Lower lobe of right lung (tissue), 2 donors: ENCODE measurements at regions not wholly inside any gene's neighbourhood (a gene's known extent, or its start where the extent isn't known, plus 50 kb on each side); places are given as distances from the start of the nearest gene placed in this dataset.

Experiments
- ATAC-seq, 2 donors: fragments of 200-7000 bp; cut with Tn5 transposase; one replicate each; pipeline ENCODE4 v1.9.1; 2020 to 2022; ENCODE audit warnings: mild to moderate bottlenecking in 2 of 2, moderate library complexity in 2 of 2
- DNase-seq: peaks from one replicate; pipeline ENCODE4 v3.0.0-alpha.2; 2020
- H3K27ac ChIP-seq: fragments of 200-600 bp; one replicate; pipeline ENCODE4 v1.8.0; 2022
- H3K27me3 ChIP-seq: fragments of 200-600 bp; one replicate; pipeline ENCODE4 v1.8.0; 2022; ENCODE audit warnings: low read depth
- H3K36me3 ChIP-seq: fragments of 200-600 bp; one replicate; pipeline ENCODE4 v1.8.0; 2022; ENCODE audit warnings: mild to moderate bottlenecking
- H3K4me1 ChIP-seq: fragments of 200-600 bp; one replicate; pipeline ENCODE4 v1.8.0; 2022
- H3K4me3 ChIP-seq: fragments of 200-600 bp; one replicate; pipeline ENCODE4 v1.8.0; 2022; ENCODE audit warnings: mild to moderate bottlenecking
- H3K9me3 ChIP-seq: fragments of 200-600 bp; one replicate; pipeline ENCODE4 v1.8.0; 2022
- CTCF ChIP-seq: fragments of 200-600 bp; IDR thresholded peaks from one replicate; pipeline ENCODE4 v1.8.0; 2022; ENCODE audit warnings: antibody characterized with exemption, mild to moderate bottlenecking
- intact Hi-C: fragments of 100-400 bp; cut with DNase I; formaldehyde crosslinking; loops from one replicate; pipeline ENCODE4 v1.11.0; 2022
- donor health status: DM: no; HTN: yes; CAD: no; lungs with severe emphysema.

- Histone ChIP-seq H3K4me1 (no peaks in the 10 kb centered on the region), H3K4me3 (no peak overlapping the region), H3K9me3 (no peaks in the 10 kb centered on the region), H3K27me3 (no peaks in the 10 kb centered on the region), H3K36me3 (no peaks in the 10 kb centered on the region), H3K27ac (no peak overlapping the region)
- intact Hi-C loops, result no loop called here
- ATAC-seq (no peak), DNase-seq (no peak)
- no peak for TF ChIP-seq CTCF
These were observed 1382.6 kb downstream of the ARAP2 start for GRCh38 chr4:34861666-34862065.

DNA sequence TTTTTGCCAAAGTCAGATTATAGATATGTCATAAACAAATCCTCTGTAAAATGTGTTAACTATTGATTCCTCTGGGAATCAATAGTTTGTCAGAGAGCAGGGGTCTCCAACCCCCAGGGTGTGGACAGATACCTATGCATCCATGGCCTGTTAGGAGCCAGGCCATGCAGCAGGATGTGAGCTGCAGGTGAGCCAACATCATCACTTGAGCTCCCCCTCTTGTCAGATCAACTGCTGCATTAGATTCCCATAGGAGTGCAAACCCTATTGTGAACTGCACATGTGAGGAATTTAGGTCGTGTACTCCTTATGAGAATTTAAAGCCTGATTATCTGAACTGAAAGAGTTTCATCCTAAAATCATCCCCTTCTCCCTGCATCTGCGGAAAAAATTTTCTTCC is 1365.4 kb downstream of the ARAP2 start:
- H3K27ac ChIP-seq, result no peak overlapping the region
- ATAC-seq (no peak), DNase-seq (no peak)
- no peaks in the 10 kb centered on the region for H3K4me1 ChIP-seq
- no peaks in the 10 kb centered on the region for H3K36me3 ChIP-seq
- intact Hi-C loops, result no loop called here
- H3K9me3 ChIP-seq, result no peaks in the 10 kb centered on the region
- TF ChIP-seq CTCF, result no peak
- no peaks in the 10 kb centered on the region for H3K27me3 ChIP-seq
- no peak overlapping the region for H3K4me3 ChIP-seq

DNA sequence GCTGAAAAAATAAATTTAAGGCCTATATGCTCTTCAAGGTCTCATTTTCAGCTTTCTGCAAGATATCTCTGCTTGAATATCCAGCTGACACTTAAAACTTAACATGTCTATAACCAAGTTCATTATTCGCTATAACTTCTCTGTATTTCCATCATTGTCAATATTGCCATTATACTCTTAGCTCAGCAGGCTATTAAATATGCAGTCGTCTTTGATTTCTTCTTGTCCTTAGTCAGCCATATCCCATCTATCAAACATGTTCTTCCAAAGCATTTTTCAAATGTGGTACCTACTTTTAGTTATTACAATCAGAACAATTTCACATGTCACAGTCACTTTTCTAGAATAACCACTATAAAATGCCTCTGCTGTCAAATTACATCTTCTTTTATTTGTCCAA is 1364.1 kb downstream of the ARAP2 start:
- intact Hi-C loops, result no loop called here

GRCh38 chr4:34891892-34892291 is 1352.4 kb downstream of the ARAP2 start:
- intact Hi-C loops, result no loop called here
- Histone ChIP-seq H3K9me3 (no peaks in the 10 kb centered on the region), H3K4me1 (no peaks in the 10 kb centered on the region), H3K36me3 (no peaks in the 10 kb centered on the region), H3K4me3 (no peak overlapping the region), H3K27me3 (no peaks in the 10 kb centered on the region), H3K27ac (no peak overlapping the region)
- ATAC-seq, result no peak
- TF ChIP-seq CTCF, result no peak
- DNase-seq, result no peak

More for the DNA sequence above, 1364.1 kb downstream of the ARAP2 start:
- H3K27ac ChIP-seq, result no peak overlapping the region
- H3K9me3 ChIP-seq, result no peaks in the 10 kb centered on the region
- ATAC-seq (no peak), DNase-seq (no peak)
- no peaks in the 10 kb centered on the region for H3K36me3 ChIP-seq
- H3K4me3 ChIP-seq, result no peak overlapping the region
- H3K4me1 ChIP-seq, result no peaks in the 10 kb centered on the region
- TF ChIP-seq CTCF, result no peak
- no peaks in the 10 kb centered on the region for H3K27me3 ChIP-seq

DNA sequence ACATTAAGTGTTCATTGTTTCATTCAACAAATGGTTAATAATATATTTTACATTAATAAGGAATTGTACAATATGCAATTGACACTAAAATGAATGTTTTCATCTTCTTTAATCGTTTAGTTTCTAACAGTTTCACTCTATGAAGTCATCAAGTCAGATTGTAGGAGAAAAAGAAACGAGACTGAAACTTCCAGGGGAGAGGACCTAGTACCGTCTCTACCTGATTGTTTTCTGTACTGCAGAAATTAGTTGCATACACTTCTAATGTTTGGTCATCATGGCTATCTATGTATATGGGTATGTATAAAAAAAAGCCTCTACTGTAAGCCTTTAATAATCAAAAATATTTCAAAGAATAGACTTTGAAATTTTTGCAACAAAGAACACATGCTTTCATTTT is 1350.9 kb downstream of the ARAP2 start:
- no peaks in the 10 kb centered on the region for H3K9me3 ChIP-seq
- no peak overlapping the region for H3K4me3 ChIP-seq
- H3K36me3 ChIP-seq, result no peaks in the 10 kb centered on the region
- H3K4me1 ChIP-seq, result no peaks in the 10 kb centered on the region
- intact Hi-C loops, result no loop called here
- DNase-seq (no peak), ATAC-seq (no peak)
- TF ChIP-seq CTCF, result no peak
- no peak overlapping the region for H3K27ac ChIP-seq
- H3K27me3 ChIP-seq, result no peaks in the 10 kb centered on the region

- Histone ChIP-seq H3K36me3 (no peaks in the 10 kb centered on the region), H3K27ac (no peak overlapping the region), H3K9me3 (no peaks in the 10 kb centered on the region), H3K4me1 (no peaks in the 10 kb centered on the region), H3K27me3 (no peaks in the 10 kb centered on the region), H3K4me3 (no peak overlapping the region)
- intact Hi-C loops, result no loop called here
- DNase-seq, result no peak
- no peak for TF ChIP-seq CTCF
- ATAC-seq, result no peak
These were observed 1324.3 kb downstream of the ARAP2 start for GRCh38 chr4:34920032-34920431.
